NCI-H226 (cell line): ENCODE measurements at regions not wholly inside any gene's neighbourhood (a gene's known extent, or its start where the extent isn't known, plus 50 kb on each side); places are given as distances from the start of the nearest gene placed in this dataset.
"Not testable (repeated sequence)": the region's sequence is repeated elsewhere in the genome, so short reads cannot be mapped to it uniquely, and the experiment has no call there.

Source experiments
- DNase-seq: peaks from one replicate; pipeline ENCODE4 v3.0.0-alpha.2; 2015

GRCh38 chr3:86887876-86888275, 103.1 kb downstream of the VGLL3 start:
- no peak for DNase-seq

GRCh38 chr3:86880066-86880465, 110.9 kb downstream of the VGLL3 start:
- no peak for DNase-seq

DNA sequence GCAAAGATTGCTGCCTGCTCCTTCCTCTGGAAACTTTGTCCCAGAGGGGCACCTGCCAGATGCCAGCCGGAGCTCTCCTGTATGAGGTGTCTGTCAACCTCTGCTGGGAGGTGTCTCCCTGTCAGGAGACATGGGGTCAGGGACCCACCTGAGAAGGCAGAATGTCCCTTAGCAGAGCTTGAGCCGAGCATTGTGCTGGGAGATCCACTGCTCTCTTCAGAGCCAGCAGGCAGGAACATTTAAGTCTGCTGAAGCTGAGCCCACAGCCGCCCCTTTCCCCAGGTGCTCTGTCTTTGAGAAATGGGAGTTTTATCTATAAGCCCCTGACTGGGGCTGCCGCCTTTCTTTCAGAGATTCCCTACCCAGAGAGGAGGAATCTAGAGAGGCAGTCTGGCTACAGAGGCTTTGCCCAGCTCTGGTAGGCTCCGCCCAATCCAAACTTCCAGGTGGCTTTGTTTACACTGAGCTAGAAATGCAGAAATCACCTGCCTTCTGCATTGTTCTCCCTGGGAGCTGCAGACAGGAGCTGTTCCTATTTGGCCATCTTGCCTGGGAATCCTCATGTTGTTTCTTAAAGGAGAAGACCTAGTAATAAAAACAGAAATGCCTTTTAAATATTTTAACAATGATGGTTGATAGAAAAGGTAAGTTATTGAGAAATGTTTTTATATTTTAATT, 114.3 kb downstream of the VGLL3 start:
- not testable (repeated sequence) for DNase-seq

DNA sequence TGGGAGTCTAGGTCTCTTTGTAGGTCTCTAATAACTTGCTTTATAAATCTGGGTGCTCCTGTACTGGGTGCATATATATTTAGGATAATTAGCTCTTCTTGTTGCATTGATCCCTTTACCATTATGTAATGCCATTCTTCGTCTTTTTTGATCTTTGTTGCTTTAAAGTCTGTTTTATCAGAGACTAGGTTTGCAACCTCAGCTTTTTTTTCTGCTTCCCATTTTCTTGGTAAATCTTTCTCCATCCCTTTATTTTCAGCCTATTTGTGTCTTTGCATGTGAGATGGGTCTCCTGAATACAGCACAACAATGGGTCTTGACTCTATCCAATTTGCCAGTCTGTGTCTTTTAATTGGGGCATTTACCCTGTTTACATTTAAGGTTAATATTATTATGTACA, 116.2 kb downstream of the VGLL3 start:
- not testable (repeated sequence) for DNase-seq

GRCh38 chr3:86869566-86869965, 121.4 kb downstream of the VGLL3 start:
- no peak for DNase-seq

DNA sequence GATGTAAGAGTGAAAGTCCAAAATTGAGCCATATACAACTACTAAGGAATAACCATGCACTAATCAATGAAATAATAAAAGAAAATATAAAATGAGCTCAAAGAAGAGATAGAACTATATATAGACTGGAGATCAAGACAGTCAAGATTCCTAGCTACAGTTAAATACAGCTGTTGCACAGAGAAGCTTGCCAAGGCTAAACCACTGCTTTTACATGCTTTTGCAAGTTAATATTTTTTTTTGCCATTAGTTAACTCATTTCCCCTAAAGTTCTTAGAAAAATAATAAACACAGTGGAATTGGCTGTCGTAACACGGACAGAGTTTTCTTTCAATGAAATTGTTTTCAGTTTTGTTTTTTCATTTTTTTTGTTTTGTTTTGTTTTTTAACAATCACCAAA, 123.0 kb downstream of the VGLL3 start:
- no peak for DNase-seq

GRCh38 chr3:86865506-86865905, 125.4 kb downstream of the VGLL3 start:
- DNase-seq = peak; percentile 28

DNA sequence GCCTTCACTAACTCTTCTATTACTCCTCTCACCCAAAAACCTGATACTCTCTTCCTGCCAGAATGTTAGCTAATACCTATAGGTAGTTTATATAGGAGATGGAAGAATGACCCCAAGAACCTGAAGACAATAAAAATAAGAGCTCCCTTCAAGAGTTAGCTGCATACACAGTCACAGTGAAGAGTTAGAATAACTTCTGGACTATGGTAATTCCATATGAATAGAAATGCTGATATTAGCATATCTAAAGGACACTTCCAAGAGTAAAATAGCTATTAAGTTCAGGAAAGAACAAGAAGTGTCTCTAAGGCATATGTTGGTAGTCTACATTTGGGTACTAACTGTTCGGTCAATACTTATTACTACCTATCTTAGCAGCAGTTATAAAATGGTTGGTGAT, 134.2 kb downstream of the VGLL3 start:
- no peak for DNase-seq

- DNase-seq = no peak
Measured at GRCh38 chr3:86849991-86850390, 141.0 kb downstream of the VGLL3 start.

DNA sequence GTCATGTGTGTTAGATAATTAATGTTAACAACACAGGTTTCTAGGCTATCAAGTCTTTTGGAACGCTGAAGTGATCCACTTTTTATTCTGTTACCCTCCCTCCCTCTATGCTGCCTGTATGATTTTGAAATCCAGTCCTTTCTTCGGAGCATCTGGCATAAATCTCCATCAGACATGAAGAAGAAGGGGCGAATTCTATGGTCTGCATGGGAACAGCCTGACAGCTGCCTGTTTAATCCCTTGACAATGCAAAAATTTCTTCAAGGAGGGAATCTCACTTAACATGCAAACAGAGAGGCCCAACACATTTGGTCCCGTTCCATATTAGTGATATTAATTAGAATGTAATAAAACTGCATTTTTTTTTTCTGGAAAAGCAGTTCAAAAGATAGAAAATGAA, 145.2 kb downstream of the VGLL3 start:
- DNase-seq = no peak

GRCh38 chr3:86838927-86839326, 152.0 kb downstream of the VGLL3 start:
- DNase-seq = no peak

DNA sequence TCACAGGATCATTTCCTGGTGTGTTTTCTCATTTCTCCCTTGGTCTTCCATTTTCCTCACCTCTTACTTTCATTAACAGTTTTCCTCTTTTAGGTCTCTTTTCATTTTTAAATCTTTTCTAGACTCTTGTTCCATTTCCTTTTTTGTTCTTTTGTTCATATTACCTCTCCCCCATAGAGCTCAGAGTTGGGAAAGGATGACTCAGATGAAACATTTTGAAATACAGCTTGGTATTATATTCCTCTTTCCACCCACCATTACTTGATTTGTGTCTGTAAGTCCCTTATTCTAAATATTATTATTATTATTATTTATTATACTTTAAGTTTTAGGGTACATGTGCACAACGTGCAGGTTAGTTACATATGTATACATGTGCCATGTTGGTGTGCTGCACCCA, 153.1 kb downstream of the VGLL3 start:
- DNase-seq = no peak

DNA sequence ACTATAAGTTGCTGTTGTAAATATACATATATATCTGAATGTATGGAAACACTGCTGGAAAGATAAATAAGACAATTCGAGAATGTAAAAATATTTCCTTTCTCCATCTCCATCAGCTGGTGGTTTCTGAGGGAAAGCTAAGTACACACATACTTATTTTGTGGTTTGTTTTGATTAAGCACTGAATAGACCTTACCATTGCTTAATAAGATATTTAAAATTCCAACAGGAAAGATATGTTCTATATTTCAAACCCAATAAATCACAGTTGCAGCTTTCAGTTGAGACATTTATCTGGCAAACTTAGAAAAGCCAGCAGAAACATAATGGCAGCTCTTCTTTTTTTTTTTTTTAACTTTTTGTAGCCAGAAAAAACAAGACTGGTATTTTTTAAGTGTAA, 160.4 kb downstream of the VGLL3 start:
- DNase-seq = peak; percentile 33

- DNase-seq = no peak
Measured at GRCh38 chr3:86828751-86829150, 162.2 kb downstream of the VGLL3 start.

GRCh38 chr3:86827582-86827981, 163.4 kb downstream of the VGLL3 start:
- not testable (repeated sequence) for DNase-seq

DNA sequence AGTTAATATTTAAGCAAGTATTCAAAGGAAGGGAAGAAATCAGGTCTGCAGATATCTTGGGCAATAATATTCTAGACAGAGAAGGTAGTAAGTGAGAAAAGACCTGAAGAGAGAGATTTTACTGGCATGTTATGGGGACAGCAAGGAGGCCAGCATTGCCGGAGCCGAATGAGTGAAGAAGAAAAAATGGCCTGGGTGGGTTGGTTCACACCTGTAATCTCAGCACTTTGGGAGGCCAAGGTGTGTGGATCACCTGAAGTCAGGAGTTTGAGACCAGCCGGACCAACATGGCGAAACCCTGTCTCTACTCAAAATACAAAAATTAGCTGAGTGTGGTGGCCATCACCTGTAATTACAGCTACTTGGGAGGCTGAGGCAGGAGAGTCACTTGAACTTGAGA, 164.7 kb downstream of the VGLL3 start:
- DNase-seq = no peak

DNA sequence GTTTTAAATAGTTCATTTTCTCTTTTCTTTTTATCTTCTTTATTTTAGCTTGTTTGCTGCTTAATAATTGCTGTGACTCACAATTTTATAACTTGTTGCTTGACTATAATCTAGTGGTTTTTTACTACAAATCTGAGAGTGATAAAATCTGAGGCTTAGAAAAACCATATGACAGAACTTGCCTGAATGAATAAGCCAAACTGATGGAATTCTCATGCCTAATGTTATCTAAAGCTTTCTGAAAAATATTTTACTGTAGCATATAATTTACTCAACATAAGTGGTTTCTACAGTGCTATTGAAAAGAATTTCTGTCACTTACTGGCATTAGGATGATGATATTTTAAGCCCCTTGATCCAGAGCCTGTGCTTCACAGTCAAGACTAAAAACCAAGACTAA, 175.1 kb downstream of the VGLL3 start:
- DNase-seq = no peak

DNA sequence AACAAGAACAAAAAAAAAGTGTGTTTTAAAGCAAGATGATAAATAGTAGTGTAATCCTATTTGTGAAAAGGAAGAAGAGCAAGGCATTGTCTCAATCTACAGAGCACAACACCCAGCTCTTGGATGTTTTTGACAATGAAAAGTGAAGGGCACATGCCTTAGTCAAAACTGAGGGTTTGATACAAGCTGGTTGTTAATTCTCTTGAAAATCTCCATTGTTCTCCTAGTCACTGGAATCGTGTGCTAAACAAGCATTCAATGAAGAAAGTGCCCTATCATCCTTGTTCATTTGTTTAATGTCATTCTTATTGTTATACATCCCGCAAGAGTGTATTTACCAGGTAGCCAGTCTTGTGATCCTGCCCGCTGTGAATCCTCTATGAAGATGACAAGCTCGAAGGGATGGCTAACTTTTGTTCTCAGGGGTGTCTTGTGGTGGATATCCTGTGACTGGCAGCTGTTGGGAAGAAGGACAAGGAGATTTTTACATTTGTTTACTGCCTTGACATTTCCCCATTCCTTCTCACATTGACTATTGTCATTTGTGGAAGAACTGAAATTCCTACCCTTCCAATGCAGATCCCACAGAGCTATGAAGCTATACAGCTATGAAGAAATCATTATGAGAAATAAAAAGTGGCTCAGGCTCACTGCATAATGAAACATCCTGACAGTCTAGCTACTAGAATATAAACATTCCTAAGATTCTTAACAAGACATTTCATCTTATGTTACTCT, 175.9 kb downstream of the VGLL3 start:
- peak; percentile 41 for DNase-seq

DNA sequence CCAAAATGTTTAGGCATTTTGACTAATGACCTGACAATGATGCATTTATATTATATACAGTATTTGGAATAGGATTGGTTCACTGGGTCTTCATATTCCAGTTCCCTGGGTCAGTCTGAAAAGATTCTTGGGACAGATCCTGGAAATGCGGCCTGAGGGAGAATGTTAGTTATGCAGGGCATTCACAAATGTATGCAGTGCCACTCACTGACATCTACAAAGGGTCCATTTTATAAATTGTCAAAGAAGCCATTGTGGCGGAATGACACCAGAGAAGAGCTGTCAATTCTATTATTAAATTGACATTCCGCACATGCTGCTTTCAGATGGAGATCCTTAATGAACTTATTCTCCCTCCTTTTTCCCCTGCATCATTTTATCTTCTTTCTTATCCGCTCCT, 176.6 kb downstream of the VGLL3 start:
- no peak for DNase-seq

- DNase-seq = no peak
Measured at GRCh38 chr3:86801921-86802320, 189.0 kb downstream of the VGLL3 start.

DNA sequence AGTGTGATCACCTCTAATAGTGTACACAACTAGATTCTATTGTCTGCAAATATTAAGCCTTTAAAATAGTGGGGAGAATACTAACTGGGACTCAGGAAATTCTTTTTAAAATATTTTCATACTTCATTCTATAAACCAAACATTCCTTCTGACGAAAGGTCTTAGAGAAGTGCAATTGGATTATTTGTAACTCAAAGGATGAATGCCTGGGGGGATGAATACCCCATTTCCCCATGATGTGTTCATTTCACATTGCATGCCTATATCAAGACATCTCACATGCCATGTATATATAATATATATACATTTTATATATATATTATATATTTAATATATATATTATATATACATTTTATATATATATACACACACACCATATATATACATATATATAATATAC, 189.9 kb downstream of the VGLL3 start:
- no peak for DNase-seq

DNA sequence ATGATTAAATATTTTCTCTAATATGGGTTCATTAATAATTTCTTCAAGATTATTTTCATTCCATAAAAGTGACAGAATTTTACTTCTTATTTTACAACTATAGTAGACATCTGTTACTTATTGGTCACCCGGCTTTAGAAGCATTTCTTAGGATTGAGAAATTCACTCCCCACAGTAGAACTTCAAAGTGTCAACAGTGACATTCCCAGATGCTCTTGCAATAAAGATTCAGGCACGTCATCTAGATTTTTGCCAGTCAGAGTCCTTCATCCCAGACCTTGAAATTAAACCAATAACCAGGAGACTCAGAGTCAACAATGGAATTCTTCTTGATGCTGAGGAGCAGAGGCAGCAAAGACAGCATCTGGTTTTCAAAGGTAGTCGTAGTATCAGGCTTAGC, 190.8 kb downstream of the VGLL3 start:
- DNase-seq = no peak

DNA sequence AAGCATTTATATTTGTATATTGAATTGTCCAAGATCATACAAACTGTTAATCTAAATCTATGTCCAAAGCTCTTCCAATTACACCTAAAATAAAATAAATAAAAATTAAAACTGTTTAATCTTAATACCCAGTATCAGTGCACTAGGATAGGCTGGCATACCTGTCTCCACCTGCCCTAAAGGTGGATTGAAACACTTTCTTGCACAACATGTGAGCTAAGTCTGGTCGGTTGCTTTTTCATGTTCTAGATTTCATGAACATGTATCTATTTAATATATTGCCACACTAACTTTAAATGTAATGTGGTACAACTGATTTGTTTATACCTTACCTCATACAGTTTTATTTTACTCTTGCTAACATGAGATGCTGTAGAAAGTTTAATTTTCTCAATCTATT, 193.0 kb downstream of the VGLL3 start:
- DNase-seq = no peak

GRCh38 chr3:86794361-86795065, 196.4 kb downstream of the VGLL3 start:
- no peak for DNase-seq
